ENCODE measurements at regions not wholly inside any gene's neighbourhood (a gene's known extent, or its start where the extent isn't known, plus 50 kb on each side); places are given as distances from the start of the nearest gene placed in this dataset.

DNA sequence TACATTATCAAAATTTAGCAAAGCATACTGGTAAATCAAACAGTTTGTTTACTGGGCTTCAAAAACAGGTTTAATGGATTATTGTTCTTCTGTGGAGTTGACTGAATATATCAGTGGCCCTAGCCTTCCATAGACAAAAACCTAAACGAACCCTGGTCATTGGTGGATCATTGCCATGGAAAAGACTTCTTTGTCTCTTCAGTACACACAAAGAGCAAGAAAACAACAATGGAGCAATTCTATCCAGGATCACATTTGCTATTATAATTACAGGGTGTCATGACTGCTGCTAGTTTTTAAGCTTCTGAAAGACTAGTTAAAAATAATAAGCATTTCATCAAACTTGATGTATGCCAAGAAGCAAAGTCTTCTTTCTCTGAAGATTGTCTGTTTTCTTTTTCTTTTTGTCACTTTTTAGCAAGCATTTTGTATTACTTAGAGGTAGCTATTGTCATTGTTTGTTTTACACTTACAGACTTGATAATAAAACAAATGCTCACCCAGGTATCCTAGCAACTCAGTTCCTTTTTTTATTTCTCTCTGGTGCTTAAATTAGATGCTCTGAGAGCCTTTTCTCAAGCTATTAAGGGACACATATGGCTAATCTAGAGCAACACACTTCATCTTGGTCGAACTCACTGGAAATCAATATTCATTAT lies 1228.7 kb upstream of the DDX18 start:
- TF ChIP-seq, protein P1, sequence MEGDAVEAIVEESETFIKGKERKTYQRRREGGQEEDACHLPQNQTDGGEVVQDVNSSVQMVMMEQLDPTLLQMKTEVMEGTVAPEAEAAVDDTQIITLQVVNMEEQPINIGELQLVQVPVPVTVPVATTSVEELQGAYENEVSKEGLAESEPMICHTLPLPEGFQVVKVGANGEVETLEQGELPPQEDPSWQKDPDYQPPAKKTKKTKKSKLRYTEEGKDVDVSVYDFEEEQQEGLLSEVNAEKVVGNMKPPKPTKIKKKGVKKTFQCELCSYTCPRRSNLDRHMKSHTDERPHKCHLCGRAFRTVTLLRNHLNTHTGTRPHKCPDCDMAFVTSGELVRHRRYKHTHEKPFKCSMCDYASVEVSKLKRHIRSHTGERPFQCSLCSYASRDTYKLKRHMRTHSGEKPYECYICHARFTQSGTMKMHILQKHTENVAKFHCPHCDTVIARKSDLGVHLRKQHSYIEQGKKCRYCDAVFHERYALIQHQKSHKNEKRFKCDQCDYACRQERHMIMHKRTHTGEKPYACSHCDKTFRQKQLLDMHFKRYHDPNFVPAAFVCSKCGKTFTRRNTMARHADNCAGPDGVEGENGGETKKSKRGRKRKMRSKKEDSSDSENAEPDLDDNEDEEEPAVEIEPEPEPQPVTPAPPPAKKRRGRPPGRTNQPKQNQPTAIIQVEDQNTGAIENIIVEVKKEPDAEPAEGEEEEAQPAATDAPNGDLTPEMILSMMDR (conservative IDR thresholded peaks at IDR 0.05; ENCODE audit: low read depth, low read length) = no peak
- no peak for TF ChIP-seq EZH2 (IDR thresholded peaks at IDR 0.05; ENCODE audit: borderline replicate concordance, low read depth, low read length, poor library complexity, severe bottlenecking)
